HepG2 (cell line): ENCODE measurements at regions not wholly inside any gene's neighbourhood (a gene's known extent, or its start where the extent isn't known, plus 50 kb on each side); places are given as distances from the start of the nearest gene placed in this dataset.

Experiments used
- ATAC-seq: fragments of 200-7000 bp; cut with Tn5 transposase; 3 replicates; pipeline ENCODE4 v1.9.1; 2020; ENCODE audit warnings: mild to moderate bottlenecking, moderate library complexity
- BruUV-seq: library from RNA; stranded (reverse); fragments of 400-500 nt; replicated peaks from 2 replicates; lab custom pipeline; 2021; lab: Mats Ljungman, UMichigan
- CTCF ChIA-PET: fragments of 300-600 bp; formaldehyde crosslinking; extraction: SDS; loops from one replicate; lab custom pipeline; 2021; ENCODE audit warnings: low total read pairs, inconsistent platforms, low intra/inter-chr PET ratio; lab: Yijun Ruan, JAX
- POLR2A ChIA-PET: fragments of 350-600 bp; sonication (Branson Sonifier 250); formaldehyde crosslinking; loops from one replicate; lab custom pipeline; 2020; ENCODE audit warnings: antibody characterized with exemption, inconsistent platforms; lab: Yijun Ruan, JAX
- DNase-seq: peaks from one replicate; pipeline ENCODE4 v3.0.0-alpha.2; 2015; ENCODE audit warnings: low spot score
- FAIRE-seq: peaks from 3 replicates; lab custom pipeline; 2011; peaks lifted over from hg19 to GRCh38; lab: Jason Lieb, UNC
- H2AFZ ChIP-seq: one replicate; pipeline ENCODE4 v1.6.1; 2011; ENCODE audit warnings: low read length, inconsistent platforms
- H3K27ac ChIP-seq: fragments of 300-600 bp; 3 replicates; pipeline ENCODE4 v1.8.0; 2011; ENCODE audit warnings: mixed run types, mild to moderate bottlenecking, mixed read lengths, low read length, inconsistent platforms; ENCODE audit not compliant: insufficient read depth; ENCODE audit errors: extremely low read length
- H3K27me3 ChIP-seq, 2 experiments: fragments of 200-600 bp in 1 of 2; 2 replicates in 1 of 2; 3 replicates in 1 of 2; pipeline versions ENCODE4 v1.6.0 to v1.8.0; 2011; ENCODE audit warnings: low read length in 2 of 2, mild to moderate bottlenecking in 2 of 2, moderate library complexity in 2 of 2, inconsistent platforms in 1 of 2; ENCODE audit not compliant: insufficient read depth in 2 of 2, control insufficient read depth in 1 of 2
- H3K36me3 ChIP-seq, 2 experiments: fragments of 200-600 bp in 1 of 2; replicated peaks in 1 of 2; 2 replicates in 1 of 2; 3 replicates in 1 of 2; pipeline versions ENCODE4 v1.5.1 to v1.8.0; 2011; ENCODE audit warnings: low read length in 2 of 2, inconsistent platforms in 1 of 2; ENCODE audit not compliant: insufficient read depth in 2 of 2, control insufficient read depth in 1 of 2
- H3K4me1 ChIP-seq: 2 replicates; pipeline ENCODE4 v1.5.1; 2012; ENCODE audit warnings: low read length, inconsistent platforms; ENCODE audit not compliant: insufficient read depth
- H3K4me2 ChIP-seq: 2 replicates; pipeline ENCODE4 v1.6.0; 2011; ENCODE audit warnings: low read depth, low read length, inconsistent platforms
- H3K4me3 ChIP-seq, 3 experiments: fragments of 200-600 bp in 1 of 3; sonication (generic), shearing (Covaris generic) in 1 of 3; replicated peaks in 1 of 3; 2 replicates each; pipeline ENCODE4 v1.5.1; 2011 to 2016; ENCODE audit warnings: low read length in 3 of 3, inconsistent platforms in 2 of 3, low read depth in 2 of 3, mild to moderate bottlenecking in 2 of 3, control low read depth in 1 of 3, mixed read lengths in 1 of 3; ENCODE audit not compliant: insufficient read depth in 1 of 3
- H3K79me2 ChIP-seq: one replicate; pipeline ENCODE4 v1.6.1; 2011; ENCODE audit warnings: low read length, inconsistent platforms; ENCODE audit not compliant: insufficient read depth
- H3K9ac ChIP-seq: 2 replicates; pipeline ENCODE4 v1.6.0; 2011; ENCODE audit warnings: mild to moderate bottlenecking, low read depth, low read length, inconsistent platforms; ENCODE audit not compliant: insufficient read depth
- H3K9me3 ChIP-seq: 2 replicates; pipeline ENCODE4 v1.5.1; 2012; ENCODE audit warnings: mild to moderate bottlenecking, low read length
- H4K20me1 ChIP-seq: 2 replicates; pipeline ENCODE4 v1.6.0; 2011; ENCODE audit warnings: inconsistent platforms, mild to moderate bottlenecking, low read length, moderate library complexity; ENCODE audit not compliant: insufficient read depth
- CAMTA2 ChIP-seq: sonication (generic); formaldehyde crosslinking; IDR thresholded peaks from 2 replicates; pipeline ENCODE4 v1.4.0; 2020; ENCODE audit warnings: mild to moderate bottlenecking, missing genetic modification reagents, borderline replicate concordance
- CBX1 ChIP-seq: IDR thresholded peaks from one replicate; pipeline ENCODE4 v1.6.1; 2016; ENCODE audit warnings: antibody characterized with exemption, low read depth
- CC2D1A ChIP-seq: sonication (generic); formaldehyde crosslinking; IDR thresholded peaks from 2 replicates; pipeline ENCODE4 v1.8.1; 2023; ENCODE audit warnings: mild to moderate bottlenecking, missing genetic modification reagents
- MLLT10 ChIP-seq: sonication (generic); formaldehyde crosslinking; IDR thresholded peaks from 2 replicates; pipeline ENCODE4 v1.4.0; 2020; ENCODE audit warnings: missing genetic modification reagents
- PRDM4 ChIP-seq: sonication (generic); formaldehyde crosslinking; IDR thresholded peaks from 2 replicates; pipeline ENCODE4 v1.9.0; 2021; ENCODE audit warnings: missing genetic modification reagents, borderline replicate concordance
- TBP ChIP-seq: sonication (generic); formaldehyde crosslinking; IDR thresholded peaks from 2 replicates; pipeline ENCODE4 v1.5.0; 2020; ENCODE audit warnings: missing genetic modification reagents
- ZNF326 ChIP-seq: sonication (generic); formaldehyde crosslinking; IDR thresholded peaks from 2 replicates; pipeline ENCODE4 v1.4.0; 2020; ENCODE audit warnings: missing genetic modification reagents, borderline replicate concordance
- ZNF841 ChIP-seq: sonication (generic); formaldehyde crosslinking; IDR thresholded peaks from 2 replicates; pipeline ENCODE4 v1.8.1; 2023; ENCODE audit warnings: missing genetic modification reagents, borderline replicate concordance
- ZSCAN21 ChIP-seq: sonication (generic); formaldehyde crosslinking; IDR thresholded peaks from 2 replicates; pipeline ENCODE4 v1.8.0; 2022; ENCODE audit warnings: mild to moderate bottlenecking, missing genetic modification reagents, moderate library complexity, borderline replicate concordance
- ZSCAN29 ChIP-seq: sonication (generic); formaldehyde crosslinking; conservative IDR thresholded peaks from 2 replicates; pipeline ENCODE4 v1.4.0; 2020; ENCODE audit warnings: mild to moderate bottlenecking, missing genetic modification reagents
- WGBS: methylation state at CpG from one replicate; pipeline ENCODE4 v1.1.6; 2017; ENCODE audit warnings: low lambda C conversion rate; 5-methylcytosine and 5-hydroxymethylcytosine counted together
- in situ Hi-C: cut with HindIII; loops from 2 replicates; pipeline ENCODE4 v1.10.0; 2017; ENCODE audit warnings: low pct_unique_long_range_greater_than_20kb; ENCODE audit not compliant: extremely low pct_ligation_motif_present
- intact Hi-C: fragments of 100-400 bp; cut with micrococcal nuclease; formaldehyde crosslinking; loops from one replicate; pipeline ENCODE4 v1.10.0; 2022; ENCODE audit not compliant: unreplicated experiment
- TF ChIP-seq, protein P1 (sequence below): IDR thresholded peaks from 2 replicates; pipeline ENCODE4 v1.6.1; 2016; ENCODE audit warnings: missing compliant biosample characterization, missing genetic modification reagents, borderline replicate concordance

GRCh38 chr3:137924628-137925027 lies 85.3 kb upstream of the CLDN18 start (continued):
- TF ChIP-seq ZNF326 (CRISPR knock-in tag), result no peak
- no peak for TF ChIP-seq PRDM4 (CRISPR knock-in tag)
- no peak for TF ChIP-seq ZSCAN29 (CRISPR knock-in tag)
- TF ChIP-seq MLLT10, result no peak

- in situ Hi-C loops (no loop called here), intact Hi-C loops (no loop called here)
- H3K27ac ChIP-seq, result no peak overlapping the region
- H3K4me2 ChIP-seq, result no peak overlapping the region
- H3K27me3 ChIP-seq, result 0 out of 5 replicates have a peak, but pooled peaks cover 0 to 4% of the 10 kb centered on the region in 2 experiments
- H2AFZ ChIP-seq, result no peak overlapping the region
- no peaks in the 10 kb centered on the region for H3K4me1 ChIP-seq
- H3K9me3 ChIP-seq, result no peaks in the 10 kb centered on the region
- POLR2A ChIA-PET, result no interaction called here
- FAIRE-seq, result no peak
- DNase-seq, result no peak
- no peak for ATAC-seq
- no peaks in the 10 kb centered on the region for H3K36me3 ChIP-seq
- H3K4me3 ChIP-seq, result no peak overlapping the region
- 11% methylated on average over 4 of the region's 5 CpGs for WGBS
- H3K9ac ChIP-seq, result no peak overlapping the region
- TF ChIP-seq, protein P1, sequence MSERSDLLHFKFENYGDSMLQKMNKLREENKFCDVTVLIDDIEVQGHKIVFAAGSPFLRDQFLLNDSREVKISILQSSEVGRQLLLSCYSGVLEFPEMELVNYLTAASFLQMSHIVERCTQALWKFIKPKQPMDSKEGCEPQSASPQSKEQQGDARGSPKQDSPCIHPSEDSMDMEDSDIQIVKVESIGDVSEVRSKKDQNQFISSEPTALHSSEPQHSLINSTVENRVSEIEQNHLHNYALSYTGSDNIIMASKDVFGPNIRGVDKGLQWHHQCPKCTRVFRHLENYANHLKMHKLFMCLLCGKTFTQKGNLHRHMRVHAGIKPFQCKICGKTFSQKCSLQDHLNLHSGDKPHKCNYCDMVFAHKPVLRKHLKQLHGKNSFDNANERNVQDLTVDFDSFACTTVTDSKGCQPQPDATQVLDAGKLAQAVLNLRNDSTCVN (CRISPR knock-in tag), result no peak
- TF ChIP-seq CBX1, result no peak
- no peak for TF ChIP-seq ZSCAN21
- no peak for TF ChIP-seq TBP (CRISPR knock-in tag)
- no peak for TF ChIP-seq CAMTA2 (CRISPR knock-in tag)
- no peak for TF ChIP-seq CC2D1A (CRISPR knock-in tag)
- no peak for TF ChIP-seq ZNF841 (CRISPR knock-in tag)
- H4K20me1 ChIP-seq, result no peaks in the 10 kb centered on the region
- no TSS peak for BruUV-seq
- CTCF ChIA-PET, result no interaction called here
- H3K79me2 ChIP-seq, result no peaks in the 10 kb centered on the region
Measured at GRCh38 chr3:137925080-137925479, 84.9 kb upstream of the CLDN18 start.
